ENCODE measurements at regions not wholly inside any gene's neighbourhood (a gene's known extent, or its start where the extent isn't known, plus 50 kb on each side); places are given as distances from the start of the nearest gene placed in this dataset.
"Not testable (repeated sequence)": the region's sequence is repeated elsewhere in the genome, so short reads cannot be mapped to it uniquely, and the experiment has no call there.

DNA sequence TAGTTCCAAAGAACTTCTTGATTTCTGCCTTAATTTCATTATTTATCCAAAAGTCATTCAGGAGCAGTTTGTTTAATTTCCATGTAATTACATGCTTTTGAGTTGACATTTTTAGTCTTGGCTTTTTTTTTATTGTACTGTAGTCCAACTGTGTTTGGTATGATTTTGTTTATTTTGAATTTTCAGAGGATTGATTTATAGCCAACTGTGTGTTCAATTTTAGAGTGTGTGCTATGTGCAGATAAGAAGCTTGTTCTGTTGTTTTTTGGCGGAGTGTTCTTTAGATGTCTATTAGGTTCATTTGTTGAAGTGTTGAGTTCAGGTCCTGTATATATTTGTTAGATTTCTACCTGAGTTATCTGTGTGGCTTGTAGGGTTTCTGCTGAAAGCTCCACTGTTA, 533.6 kb downstream of the TRAM1L1 start:
- H3K4me3 ChIP-seq (ENCODE audit: low read depth, low read length): no peak overlapping the region
- TF ChIP-seq, protein P1, sequence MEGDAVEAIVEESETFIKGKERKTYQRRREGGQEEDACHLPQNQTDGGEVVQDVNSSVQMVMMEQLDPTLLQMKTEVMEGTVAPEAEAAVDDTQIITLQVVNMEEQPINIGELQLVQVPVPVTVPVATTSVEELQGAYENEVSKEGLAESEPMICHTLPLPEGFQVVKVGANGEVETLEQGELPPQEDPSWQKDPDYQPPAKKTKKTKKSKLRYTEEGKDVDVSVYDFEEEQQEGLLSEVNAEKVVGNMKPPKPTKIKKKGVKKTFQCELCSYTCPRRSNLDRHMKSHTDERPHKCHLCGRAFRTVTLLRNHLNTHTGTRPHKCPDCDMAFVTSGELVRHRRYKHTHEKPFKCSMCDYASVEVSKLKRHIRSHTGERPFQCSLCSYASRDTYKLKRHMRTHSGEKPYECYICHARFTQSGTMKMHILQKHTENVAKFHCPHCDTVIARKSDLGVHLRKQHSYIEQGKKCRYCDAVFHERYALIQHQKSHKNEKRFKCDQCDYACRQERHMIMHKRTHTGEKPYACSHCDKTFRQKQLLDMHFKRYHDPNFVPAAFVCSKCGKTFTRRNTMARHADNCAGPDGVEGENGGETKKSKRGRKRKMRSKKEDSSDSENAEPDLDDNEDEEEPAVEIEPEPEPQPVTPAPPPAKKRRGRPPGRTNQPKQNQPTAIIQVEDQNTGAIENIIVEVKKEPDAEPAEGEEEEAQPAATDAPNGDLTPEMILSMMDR (conservative IDR thresholded peaks at IDR 0.05; ENCODE audit: low read depth, low read length): no peak
- DNase-seq (ENCODE audit: low read depth): no peak

DNA sequence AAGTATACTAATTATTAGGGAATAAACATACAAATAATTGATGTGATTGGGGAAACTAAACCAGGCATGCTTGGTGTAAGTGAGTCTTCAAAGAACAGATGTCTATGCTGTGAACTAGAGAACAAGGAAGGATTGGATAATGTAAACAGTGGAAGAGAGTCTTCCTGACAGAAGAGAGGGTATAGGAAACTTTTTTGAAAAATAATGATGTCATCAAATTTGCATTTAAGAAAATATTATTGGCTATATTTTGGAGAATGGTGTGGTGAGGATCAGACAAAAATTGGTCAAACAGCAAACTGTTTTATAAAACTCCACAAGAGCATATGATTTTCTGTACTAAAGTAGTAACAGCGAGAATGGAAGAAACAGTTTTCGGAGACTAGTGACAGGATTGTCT, 537.7 kb downstream of the TRAM1L1 start:
- TF ChIP-seq, protein P1 (conservative IDR thresholded peaks at IDR 0.05; ENCODE audit: low read depth, low read length): no peak
- no peak overlapping the region for H3K4me3 ChIP-seq (ENCODE audit: low read depth, low read length)
- DNase-seq (ENCODE audit: low read depth): no peak

DNA sequence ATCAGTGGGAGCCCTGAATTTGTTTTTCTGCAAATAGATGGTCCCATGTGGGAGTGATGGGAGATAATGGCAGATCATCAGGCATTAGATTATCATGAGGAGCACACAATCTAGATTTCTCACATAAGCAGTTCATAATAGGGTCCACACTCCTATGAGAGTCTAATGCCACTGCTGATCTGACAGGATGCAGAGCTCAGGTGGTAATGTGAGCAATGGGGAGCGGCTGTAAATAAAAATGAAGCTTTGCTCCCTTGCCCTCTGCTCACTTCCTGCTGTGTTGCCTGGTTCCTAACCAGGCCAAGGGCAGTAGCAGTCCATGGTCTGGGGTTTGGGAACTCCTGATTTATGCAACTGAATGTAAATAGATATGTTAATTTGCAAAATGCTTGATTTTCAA, 538.6 kb downstream of the TRAM1L1 start:
- no peak for DNase-seq (ENCODE audit: low read depth)
- no peak overlapping the region for H3K4me3 ChIP-seq (ENCODE audit: low read depth, low read length)
- TF ChIP-seq, protein P1 (conservative IDR thresholded peaks at IDR 0.05; ENCODE audit: low read depth, low read length): no peak

DNA sequence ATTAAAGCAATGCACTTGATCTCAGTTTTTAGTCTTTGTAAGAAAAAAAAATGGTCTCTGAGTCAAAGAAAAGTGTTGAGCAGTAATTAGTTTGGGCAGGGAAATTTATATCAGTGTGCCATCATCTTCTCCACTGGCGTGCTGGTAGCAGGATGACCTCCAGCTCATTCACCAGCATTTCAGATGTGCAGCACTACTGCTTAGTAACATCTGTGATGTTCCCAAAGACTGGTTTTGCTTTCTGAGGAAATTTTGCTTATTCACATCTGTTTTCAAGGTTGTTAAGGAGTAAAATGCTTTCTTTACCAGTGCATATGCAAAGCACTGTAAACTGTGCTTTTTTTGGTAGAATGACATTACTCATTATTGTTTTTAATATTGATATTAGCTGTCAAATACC, 540.4 kb downstream of the TRAM1L1 start:
- no peak for DNase-seq (ENCODE audit: low read depth)
- TF ChIP-seq, protein P1 (conservative IDR thresholded peaks at IDR 0.05; ENCODE audit: low read depth, low read length): no peak
- H3K4me3 ChIP-seq (ENCODE audit: low read depth, low read length): no peak overlapping the region

DNA sequence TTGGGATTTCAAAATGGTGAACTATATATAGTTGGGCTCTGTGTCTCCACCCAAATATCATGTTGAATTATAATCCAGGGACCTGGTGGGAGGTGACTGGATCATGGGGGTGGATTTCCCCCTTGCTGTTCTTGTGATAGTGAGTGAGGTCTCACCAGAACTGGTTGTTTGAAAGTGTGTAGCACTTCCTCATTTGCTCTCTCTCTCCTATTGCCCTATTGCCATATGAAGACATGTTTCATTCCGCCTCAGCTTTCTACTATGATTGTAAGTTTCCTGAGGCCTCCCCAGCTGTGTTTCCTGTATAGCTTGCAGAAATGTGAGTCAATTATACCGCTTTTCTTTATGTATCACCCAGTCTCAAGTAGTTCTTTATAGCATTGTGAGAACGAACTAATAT, 545.6 kb downstream of the TRAM1L1 start:
- DNase-seq (ENCODE audit: low read depth): no peak
- TF ChIP-seq, protein P1 (conservative IDR thresholded peaks at IDR 0.05; ENCODE audit: low read depth, low read length): no peak
- no peak overlapping the region for H3K4me3 ChIP-seq (ENCODE audit: low read depth, low read length)

DNA sequence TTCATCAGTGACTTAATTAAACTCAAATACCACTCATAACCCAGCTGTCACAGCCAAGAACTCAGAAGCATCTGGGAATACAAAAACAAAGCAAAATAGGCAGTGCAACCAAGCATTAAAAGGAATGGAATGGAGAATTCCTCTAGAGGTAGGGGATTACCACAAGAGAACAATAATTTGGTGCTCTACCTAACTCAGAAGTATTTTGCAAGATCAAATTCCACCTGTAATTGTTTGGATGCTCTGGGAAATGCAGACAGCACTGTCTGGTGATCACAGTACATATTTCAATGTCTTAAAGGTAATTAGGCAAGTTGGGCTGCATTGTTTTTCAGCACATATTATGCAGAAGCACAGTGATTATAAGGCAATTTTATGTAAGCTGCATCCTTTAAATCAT, 547.5 kb downstream of the TRAM1L1 start:
- no peak for DNase-seq (ENCODE audit: low read depth)
- TF ChIP-seq, protein P1 (conservative IDR thresholded peaks at IDR 0.05; ENCODE audit: low read depth, low read length): no peak
- H3K4me3 ChIP-seq (ENCODE audit: low read depth, low read length): no peak overlapping the region

DNA sequence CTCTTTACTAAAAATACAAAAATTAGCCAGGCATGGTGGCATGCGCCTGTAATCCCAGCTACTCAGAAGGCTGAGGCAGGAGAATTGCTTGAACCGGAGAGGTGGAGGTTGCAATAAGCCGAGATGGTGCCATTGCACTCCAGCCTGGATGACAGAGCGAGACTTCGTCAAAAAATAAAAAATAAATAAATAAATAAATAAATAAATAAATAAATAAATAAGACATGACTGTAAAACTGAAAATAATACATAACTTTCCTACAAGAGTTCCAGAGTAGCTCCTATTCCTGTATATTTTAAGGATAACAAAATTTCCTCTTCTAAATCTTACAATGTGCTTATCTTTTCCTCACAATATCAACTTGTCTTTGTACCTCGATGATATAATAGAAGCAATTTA, 549.4 kb downstream of the TRAM1L1 start:
- H3K4me3 ChIP-seq (ENCODE audit: low read depth, low read length); DNase-seq (ENCODE audit: low read depth): not testable (repeated sequence)

DNA sequence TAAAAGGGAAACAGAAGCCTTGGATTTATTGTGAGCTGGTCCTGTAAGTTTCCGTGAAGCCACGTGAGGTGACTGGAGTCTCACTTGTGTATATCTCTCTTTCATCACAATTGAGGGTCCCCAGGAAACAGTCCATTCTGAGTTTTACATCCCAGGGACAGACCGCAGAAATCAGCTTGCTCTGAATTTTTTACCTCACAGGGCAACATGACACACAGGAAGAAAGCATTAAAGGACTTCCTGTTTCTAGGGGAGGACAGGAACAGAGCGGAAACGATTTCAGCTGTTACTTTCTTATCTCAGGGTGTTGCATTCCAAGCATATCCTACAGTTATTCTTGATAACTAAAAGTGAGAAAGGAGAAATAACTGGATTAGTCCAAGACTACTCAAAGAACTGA, 553.5 kb downstream of the TRAM1L1 start:
- DNase-seq (ENCODE audit: low read depth): peak; percentile 0
- TF ChIP-seq, protein P1 (conservative IDR thresholded peaks at IDR 0.05; ENCODE audit: low read depth, low read length): no peak
- H3K4me3 ChIP-seq (ENCODE audit: low read depth, low read length): no peak overlapping the region
